HG03354 (cell line): ENCODE measurements at regions not wholly inside any gene's neighbourhood (a gene's known extent, or its start where the extent isn't known, plus 50 kb on each side); places are given as distances from the start of the nearest gene placed in this dataset.

Experiments used
- ATAC-seq: cut with Tn5 transposase; IDR thresholded peaks from one replicate; pipeline ENCODE4 v1.9.1; 2021; ENCODE audit warnings: mild to moderate bottlenecking; ENCODE audit not compliant: unreplicated experiment, poor library complexity, severe bottlenecking

GRCh38 chr12:13375583-13376345 lies 179.2 kb downstream of the EMP1 start:
- ATAC-seq = no peak

DNA sequence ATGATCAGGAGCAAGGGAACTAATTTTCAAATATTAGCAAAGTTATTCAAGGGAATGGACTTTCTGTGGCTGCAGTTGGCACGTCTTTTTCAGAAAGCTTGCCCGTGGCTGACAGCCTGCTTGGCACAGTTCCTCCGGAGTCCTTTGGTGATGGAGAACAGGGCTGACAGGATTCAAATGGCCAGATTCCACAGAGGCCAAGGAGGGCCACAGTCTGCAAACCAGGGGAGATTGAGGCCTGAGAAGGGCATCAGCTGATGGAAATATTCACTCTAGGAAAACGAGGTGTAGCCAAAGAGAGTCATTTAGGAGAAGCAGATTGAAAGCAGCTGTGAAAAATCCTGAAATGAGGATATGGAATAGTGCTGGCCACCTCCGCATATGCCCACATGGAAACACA lies 178.3 kb downstream of the EMP1 start:
- no peak for ATAC-seq

DNA sequence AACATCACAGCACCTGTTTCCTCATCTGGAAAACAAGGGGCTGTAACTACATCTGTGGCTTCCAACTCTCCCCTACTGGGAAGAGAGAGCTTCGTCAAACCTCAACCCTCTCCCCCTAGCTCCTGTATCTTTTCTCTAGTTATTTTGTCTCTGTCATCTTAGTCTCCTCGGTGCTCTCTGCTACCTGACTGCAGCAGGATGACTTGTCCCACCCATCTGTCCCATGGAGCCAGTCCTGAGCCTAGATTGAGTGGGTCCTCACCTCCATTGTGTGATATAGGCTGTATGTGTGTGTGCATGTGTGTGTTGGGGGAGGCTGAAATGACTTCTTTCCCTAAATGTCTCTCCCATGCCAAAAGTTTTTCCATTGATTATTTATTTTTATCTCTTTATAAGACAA lies 177.3 kb downstream of the EMP1 start:
- ATAC-seq = no peak

DNA sequence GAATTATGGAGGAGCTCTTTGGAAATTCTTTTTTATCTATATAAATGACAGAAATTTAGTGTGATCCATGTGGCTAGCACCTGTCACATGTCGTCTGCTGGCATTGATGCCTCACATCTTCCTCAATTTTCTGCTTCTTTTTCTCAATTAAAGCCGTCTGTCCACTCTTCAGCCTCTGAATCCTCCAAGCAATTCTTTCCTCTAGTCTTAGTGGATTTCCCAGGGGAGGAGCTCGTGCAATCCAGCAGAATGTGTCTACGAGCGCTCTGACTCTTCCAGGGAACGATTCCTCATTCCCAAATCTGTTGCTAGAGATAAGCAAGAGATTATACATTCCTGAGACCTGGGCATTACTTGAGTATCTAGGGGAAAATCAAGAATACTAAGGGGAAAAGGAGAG lies 176.6 kb downstream of the EMP1 start:
- no peak for ATAC-seq

DNA sequence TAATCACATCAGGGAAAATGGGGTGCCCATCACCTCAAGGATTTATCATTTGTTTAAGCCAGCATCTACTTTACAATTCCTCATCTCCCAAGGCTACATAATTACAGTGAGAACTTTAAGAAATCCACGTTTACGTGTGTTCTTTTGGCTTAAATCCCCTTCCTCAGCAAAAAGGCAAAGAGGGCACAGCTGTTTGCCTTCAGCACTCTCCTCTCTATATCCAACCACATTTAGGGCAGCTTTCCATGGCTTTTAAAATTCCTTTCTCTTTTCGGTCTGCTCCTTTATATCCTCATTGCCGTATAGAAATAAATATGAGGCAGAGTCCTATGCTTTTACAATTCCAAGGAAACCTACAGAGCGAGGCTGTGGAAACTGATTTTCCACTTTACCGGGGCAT lies 175.9 kb downstream of the EMP1 start:
- ATAC-seq = no peak

- ATAC-seq = no peak
These were observed 175.3 kb downstream of the EMP1 start for GRCh38 chr12:13371797-13372196.

- ATAC-seq = no peak
These were observed 174.8 kb downstream of the EMP1 start for GRCh38 chr12:13371367-13371766.

GRCh38 chr12:13369474-13370056 lies 173.0 kb downstream of the EMP1 start:
- no peak for ATAC-seq

GRCh38 chr12:13368971-13369370 lies 172.4 kb downstream of the EMP1 start:
- ATAC-seq = no peak

DNA sequence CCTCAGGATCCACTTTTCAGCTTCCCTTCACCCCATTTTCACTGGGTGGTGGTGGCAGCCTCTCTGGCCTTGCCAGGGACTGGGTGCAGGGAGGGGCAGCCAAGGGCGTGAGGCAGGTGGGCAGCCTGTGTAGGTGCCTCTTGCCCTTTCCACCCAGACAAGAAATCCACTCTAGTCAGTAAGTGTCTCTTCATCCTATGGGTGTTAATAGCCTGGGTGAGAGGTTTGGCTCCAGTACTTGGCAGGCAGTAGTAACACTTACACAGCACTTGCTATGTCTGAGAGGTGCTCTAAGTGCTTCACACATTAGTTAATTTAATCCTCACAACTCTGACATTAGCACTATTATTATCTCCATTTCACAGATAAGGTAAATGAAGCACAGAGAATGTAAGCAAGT lies 171.9 kb downstream of the EMP1 start:
- no peak for ATAC-seq

GRCh38 chr12:13367973-13368372 lies 171.4 kb downstream of the EMP1 start:
- ATAC-seq = no peak

DNA sequence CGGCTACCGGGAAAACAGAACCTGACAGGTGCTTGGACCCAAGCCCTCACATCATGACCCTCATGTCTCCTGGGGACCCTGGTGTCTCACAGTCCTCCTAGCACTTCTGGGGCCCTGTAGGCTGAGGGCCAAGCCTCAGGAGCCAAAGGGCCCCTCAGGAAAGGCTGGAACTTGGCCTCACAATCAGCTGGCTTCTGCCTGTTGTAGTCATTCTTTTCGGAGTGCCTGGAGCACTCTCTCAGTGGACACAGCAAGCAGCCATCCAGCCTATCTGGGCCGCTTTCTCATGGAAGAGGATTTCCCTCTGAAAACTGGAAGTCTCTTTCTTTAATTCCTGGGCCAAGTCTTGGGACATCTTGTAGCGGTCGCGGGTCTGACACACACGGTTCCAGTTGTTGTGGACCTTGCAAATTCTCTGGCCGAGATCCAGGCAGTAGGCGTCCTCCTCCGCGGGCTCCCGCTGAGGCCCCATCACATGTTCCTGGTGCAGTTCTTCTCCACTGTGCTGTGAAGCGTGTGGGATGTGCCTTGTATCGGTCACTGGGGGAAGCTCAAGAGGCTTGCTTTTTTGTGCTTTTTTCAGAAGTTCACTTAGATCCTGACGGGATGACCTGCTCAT lies 169.3 kb downstream of the EMP1 start:
- no peak for ATAC-seq

DNA sequence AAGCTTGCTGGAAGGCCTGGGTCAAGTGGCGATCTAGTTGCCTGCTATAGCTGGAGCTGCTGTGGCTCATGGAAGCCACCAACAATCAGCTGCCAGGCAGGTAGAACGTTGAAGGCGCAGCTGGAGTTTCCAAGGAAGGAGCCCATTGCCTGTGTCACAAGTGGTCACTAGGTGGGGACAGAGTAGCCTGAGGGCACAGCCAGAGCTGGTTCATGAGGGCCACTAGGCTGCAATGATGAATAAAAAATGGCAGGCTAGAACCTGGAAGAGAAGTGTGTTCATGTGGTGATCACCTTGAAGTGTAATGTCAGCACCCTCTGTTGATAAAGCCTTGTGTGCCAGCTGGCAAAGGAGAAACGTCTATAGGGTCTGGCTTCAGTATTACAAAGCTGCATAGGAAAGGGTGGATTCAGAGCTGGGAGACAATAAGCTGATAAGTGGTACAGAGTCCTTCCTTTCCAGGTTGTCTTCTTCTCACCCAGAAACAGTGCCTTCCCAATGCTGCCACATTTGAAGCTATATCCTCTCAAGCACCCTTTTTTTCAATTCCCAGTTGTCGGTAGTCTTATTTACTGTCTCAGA lies 165.8 kb downstream of the EMP1 start:
- ATAC-seq = peak; percentile 88

GRCh38 chr12:13359636-13360035 lies 163.1 kb downstream of the EMP1 start:
- no peak for ATAC-seq

GRCh38 chr12:13358391-13358905 lies 161.9 kb downstream of the EMP1 start:
- no peak for ATAC-seq

GRCh38 chr12:13350946-13351345 lies 154.4 kb downstream of the EMP1 start:
- ATAC-seq = no peak

DNA sequence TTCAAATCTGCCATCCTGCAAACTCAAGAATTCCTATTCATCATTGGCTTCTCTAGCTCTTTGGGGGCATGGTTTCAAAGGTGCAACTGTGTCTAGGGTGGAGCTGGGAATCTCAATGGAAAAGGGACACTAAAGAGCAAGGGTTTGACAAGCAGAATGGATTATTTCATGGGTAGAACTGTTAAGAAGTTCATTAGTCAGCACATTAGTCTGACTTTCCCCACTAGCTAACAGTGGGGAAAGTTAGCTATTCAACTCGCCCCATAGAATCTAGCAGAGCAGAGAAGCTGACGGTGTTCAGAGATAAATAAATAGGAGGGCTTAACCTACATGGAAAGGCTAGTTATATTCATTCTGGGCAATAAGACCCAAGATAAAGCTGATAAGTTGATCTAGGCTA lies 153.9 kb downstream of the EMP1 start:
- ATAC-seq = no peak

- no peak for ATAC-seq
These were observed 151.9 kb downstream of the EMP1 start for GRCh38 chr12:13348464-13348863.

DNA sequence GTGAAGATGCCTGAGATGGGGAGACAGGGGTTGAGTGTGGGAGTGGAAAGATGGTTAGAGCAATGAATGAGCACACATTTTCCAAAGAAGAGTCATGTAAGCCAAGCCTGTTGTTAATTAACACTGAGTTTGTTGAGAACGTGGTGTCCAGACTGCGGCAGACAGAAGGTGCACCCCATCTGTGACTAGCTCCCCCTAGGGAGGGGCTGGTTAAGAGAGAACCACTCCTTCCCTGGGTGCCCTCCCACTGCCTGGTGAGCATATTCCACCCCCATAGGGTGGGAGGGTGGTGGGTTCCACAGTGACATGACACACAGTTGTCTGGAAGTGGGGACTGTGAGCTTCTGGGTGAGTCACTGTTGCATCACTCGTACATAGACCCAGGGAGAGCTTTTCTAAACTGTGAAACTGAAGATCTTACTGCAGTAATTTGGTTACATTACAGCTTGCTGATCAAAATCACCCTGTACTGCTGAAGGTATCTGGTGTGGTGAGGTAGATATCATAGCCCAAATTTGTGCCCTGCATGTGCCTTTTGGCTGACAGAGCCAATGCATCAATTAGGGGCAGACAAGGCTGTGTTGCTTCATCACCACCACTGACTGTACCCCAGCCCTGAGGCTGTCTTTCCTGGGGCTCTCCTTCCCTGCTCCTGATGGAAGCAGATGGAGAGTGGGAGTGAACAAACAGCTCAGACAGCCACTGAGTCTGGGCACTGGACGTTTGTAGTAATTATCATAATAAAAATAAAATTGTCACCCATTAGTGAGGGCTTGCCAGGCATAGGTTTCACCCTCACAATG lies 150.9 kb downstream of the EMP1 start:
- no peak for ATAC-seq

- ATAC-seq = no peak
These were observed 149.2 kb downstream of the EMP1 start for GRCh38 chr12:13345722-13346121.
